Activated naive CD8-positive, alpha-beta T cell (primary cell): ENCODE measurements at regions not wholly inside any gene's neighbourhood (a gene's known extent, or its start where the extent isn't known, plus 50 kb on each side); places are given as distances from the start of the nearest gene placed in this dataset.

Experiments used
- H3K27ac Mint-ChIP-seq: one replicate; pipeline ENCODE4 v1.8.0; 2021; ENCODE audit warnings: mixed read lengths
- H3K27me3 Mint-ChIP-seq: one replicate; pipeline ENCODE4 v1.8.0; 2021; ENCODE audit warnings: mixed read lengths
- H3K36me3 Mint-ChIP-seq: one replicate; pipeline ENCODE4 v1.8.0; 2021; ENCODE audit warnings: mixed read lengths
- H3K4me1 Mint-ChIP-seq: one replicate; pipeline ENCODE4 v1.8.0; 2021; ENCODE audit warnings: low read depth, mixed read lengths
- H3K4me3 Mint-ChIP-seq: one replicate; pipeline ENCODE4 v1.8.0; 2021; ENCODE audit warnings: mild to moderate bottlenecking, mixed read lengths
- H3K9me3 Mint-ChIP-seq: one replicate; pipeline ENCODE4 v1.8.0; 2021; ENCODE audit warnings: low read depth, mixed read lengths

GRCh38 chr5:108436696-108437095 lies 54.8 kb upstream of the FBXL17 start:
- no peaks in the 10 kb centered on the region for H3K36me3 Mint-ChIP-seq
- no peak overlapping the region for H3K4me3 Mint-ChIP-seq
- peaks cover 7% of the 10 kb centered on the region for H3K27me3 Mint-ChIP-seq
- H3K27ac Mint-ChIP-seq = no peak overlapping the region
- no peaks in the 10 kb centered on the region for H3K4me1 Mint-ChIP-seq
- peaks cover 4% of the 10 kb centered on the region for H3K9me3 Mint-ChIP-seq

GRCh38 chr5:108433600-108433999 lies 51.7 kb upstream of the FBXL17 start:
- no peaks in the 10 kb centered on the region for H3K36me3 Mint-ChIP-seq
- peaks cover 4% of the 10 kb centered on the region for H3K9me3 Mint-ChIP-seq
- no peak overlapping the region for H3K4me3 Mint-ChIP-seq
- no peak overlapping the region for H3K27ac Mint-ChIP-seq
- peaks cover 13% of the 10 kb centered on the region for H3K27me3 Mint-ChIP-seq
- no peaks in the 10 kb centered on the region for H3K4me1 Mint-ChIP-seq

DNA sequence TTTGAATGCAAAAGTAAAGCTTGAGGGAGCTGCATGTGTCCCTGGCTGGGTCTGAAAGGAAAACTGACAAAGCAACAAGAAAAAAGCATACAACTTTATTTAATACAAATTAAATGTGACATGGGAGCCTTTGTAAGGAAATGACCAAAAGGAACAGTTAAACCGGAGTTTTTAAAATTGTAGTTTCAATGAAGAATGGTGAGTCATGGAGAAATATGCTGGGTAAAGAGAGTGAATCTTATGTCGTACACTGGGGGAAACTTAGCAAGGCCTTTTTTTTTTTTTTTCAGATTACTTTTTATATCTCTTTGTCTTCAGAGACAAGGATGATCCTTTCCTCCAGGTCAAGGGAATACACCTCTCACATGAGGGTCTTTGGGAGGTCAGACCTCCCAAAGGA lies 50.1 kb upstream of the FBXL17 start:
- no peak overlapping the region for H3K27ac Mint-ChIP-seq
- no peaks in the 10 kb centered on the region for H3K4me1 Mint-ChIP-seq
- H3K27me3 Mint-ChIP-seq = peaks cover 21% of the 10 kb centered on the region
- H3K9me3 Mint-ChIP-seq = no peaks in the 10 kb centered on the region
- no peaks in the 10 kb centered on the region for H3K36me3 Mint-ChIP-seq
- H3K4me3 Mint-ChIP-seq = no peak overlapping the region
